ENCODE measurements at regions not wholly inside any gene's neighbourhood (a gene's known extent, or its start where the extent isn't known, plus 50 kb on each side); places are given as distances from the start of the nearest gene placed in this dataset.

DNA sequence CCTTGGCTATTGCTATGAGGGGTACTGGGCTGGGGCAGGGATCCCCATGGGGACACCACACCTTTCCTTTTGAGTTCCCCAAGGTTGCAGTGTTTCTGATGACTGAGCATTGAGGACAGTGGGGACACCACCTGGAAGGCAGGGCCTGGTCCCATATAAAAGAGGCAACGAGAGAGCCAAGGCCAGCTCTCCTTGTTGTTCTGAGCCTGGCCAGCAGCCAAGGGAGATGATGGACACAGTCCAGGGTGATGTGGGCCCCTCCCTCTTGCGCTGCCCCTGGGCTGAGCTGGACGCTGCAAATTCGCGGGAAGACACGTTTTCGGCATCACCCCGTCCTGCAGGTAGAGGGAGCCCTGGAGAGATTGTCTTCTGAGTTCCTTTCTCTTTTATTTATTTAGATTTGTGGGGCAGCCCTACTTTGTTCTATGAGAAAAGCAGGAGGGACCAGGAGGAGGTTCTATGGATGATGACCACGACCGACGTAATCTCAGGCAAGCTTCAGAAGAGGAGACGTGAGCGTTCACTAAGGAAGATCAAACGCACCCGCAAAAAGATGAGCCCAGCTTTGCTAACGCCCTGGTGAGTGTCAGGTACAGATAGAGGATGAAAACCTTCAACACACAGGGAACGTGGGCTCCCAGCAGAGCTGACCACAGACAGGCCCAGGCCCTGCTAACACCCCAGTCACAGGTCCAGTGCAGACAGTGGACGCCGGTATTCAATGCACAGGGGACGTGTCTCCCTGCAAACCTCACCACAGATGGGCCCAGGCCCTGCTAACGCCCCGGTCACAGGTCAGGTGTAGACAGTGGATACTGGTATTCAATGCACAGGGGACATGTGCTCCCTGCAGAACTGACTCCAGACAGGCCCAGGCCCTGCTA, 97.4 kb downstream of the SHOX start:
- DNase-seq = no peak

GRCh38 chrX:725971-726370, 95.4 kb downstream of the SHOX start:
- DNase-seq = no peak

DNA sequence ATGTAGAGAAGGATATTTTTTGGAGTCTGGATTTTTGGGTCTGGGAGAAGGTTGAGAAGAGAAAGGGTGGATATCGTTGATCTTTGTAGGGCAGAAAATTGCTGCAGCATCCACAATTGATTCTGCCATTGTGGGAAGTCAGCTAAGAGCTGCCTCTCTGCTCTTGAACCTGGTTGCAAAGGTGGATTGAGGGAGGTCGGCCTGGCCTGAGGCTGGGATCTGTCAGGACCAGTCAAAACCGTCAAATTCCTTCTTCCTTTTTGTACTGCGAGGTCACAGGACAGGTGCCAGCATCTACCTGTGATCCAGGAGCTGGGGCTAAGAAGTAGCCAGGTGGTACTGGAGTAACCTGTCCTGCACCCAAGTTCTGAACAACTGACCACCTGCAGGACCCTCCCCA, 93.7 kb downstream of the SHOX start:
- DNase-seq = no peak

DNA sequence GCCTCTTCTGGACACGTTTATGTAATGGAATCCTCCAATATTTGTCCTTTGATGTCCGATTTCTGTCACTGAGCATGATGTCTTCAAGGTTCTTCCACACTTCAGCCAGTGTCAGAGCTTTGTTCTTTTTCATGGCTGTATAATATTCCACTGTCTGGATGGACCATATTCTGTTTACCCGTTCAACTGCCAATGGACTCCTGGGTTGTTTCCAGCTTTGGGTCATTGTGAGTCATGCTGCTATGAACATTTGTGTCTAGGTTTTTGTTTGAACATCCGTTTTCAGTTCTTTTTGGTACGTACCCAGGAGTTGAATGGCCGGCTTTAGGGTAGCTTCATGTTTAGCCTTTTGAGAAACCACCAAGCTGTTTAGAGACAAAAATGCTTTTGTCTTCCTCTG, 93.2 kb downstream of the SHOX start:
- DNase-seq = no peak

DNA sequence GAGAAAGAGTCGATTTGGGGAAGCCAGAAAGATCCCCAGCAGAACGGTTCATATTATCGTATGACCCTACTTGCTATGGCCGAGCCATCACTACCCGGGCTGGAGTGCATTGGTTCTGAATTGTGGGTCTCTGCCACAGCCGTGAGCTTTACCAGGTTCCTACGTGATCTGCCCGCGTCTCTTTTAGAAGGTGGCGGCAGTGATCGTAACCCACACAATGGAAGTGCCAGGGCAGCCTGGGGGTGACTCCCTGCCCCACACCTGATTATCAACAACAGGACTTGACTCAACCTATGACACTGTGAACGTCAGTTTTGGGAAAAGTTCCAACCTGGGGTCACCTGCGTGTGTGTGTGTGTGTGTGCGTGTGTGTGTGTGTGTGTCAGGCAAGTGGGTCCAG, 90.8 kb downstream of the SHOX start:
- DNase-seq = no peak

GRCh38 chrX:720825-721224, 90.2 kb downstream of the SHOX start:
- DNase-seq = no peak

GRCh38 chrX:720250-720649, 89.7 kb downstream of the SHOX start:
- no peak for DNase-seq

DNA sequence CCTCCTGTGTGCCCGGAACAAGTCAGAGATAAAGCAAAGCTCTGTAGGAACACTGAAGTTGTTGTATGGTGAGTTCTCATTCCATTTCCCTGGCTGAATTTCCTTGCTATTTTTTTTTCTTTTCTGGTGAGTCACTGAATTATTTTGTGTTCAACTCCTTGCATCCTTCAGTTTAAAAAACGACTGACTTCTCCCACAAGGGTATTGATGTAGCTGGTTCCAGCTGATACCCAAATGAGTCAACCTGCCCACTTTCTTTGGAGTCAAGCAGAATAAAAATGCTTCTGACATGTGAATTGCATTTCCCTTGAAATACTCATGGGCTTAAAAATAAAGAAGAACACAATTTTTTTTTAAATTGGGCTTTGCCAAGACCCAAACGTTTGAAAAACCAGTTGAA, 85.5 kb downstream of the SHOX start:
- no peak for DNase-seq

GRCh38 chrX:714131-714530, 83.5 kb downstream of the SHOX start:
- DNase-seq = no peak
